ENCODE measurements at regions not wholly inside any gene's neighbourhood (a gene's known extent, or its start where the extent isn't known, plus 50 kb on each side); places are given as distances from the start of the nearest gene placed in this dataset.

- in situ Hi-C loops (cut with MboI; ENCODE audit: low pct_unique_long_range_greater_than_20kb, low sequenced_read_pairs, unreplicated experiment), result loop anchor here (25.0 kb wide), 1 partner anchor 940 kb away; no protein-coding TSS in a partner anchor
- no peak for TF ChIP-seq CTCF (IDR thresholded peaks at IDR 0.05; ENCODE audit: extremely low read depth, insufficient read depth, missing control alignments)
- DNase-seq (ENCODE audit: low spot score), result no peak
Measured at GRCh38 chr18:5052491-5052890, 144.6 kb downstream of the AKAIN1 start.

GRCh38 chr18:5051207-5051606 is 145.8 kb downstream of the AKAIN1 start:
- TF ChIP-seq CTCF (IDR thresholded peaks at IDR 0.05; ENCODE audit: extremely low read depth, insufficient read depth, missing control alignments), result no peak
- in situ Hi-C loops (cut with MboI; ENCODE audit: low pct_unique_long_range_greater_than_20kb, low sequenced_read_pairs, unreplicated experiment), result loop anchor here (25.0 kb wide), 1 partner anchor 939 kb away; no protein-coding TSS in a partner anchor
- no peak for DNase-seq (ENCODE audit: low spot score)

- in situ Hi-C loops (cut with MboI; ENCODE audit: low pct_unique_long_range_greater_than_20kb, low sequenced_read_pairs, unreplicated experiment), result no loop called here
- DNase-seq (ENCODE audit: low spot score), result no peak
- TF ChIP-seq CTCF (IDR thresholded peaks at IDR 0.05; ENCODE audit: extremely low read depth, insufficient read depth, missing control alignments), result no peak
Measured at GRCh38 chr18:5049124-5049523, 147.9 kb downstream of the AKAIN1 start.

DNA sequence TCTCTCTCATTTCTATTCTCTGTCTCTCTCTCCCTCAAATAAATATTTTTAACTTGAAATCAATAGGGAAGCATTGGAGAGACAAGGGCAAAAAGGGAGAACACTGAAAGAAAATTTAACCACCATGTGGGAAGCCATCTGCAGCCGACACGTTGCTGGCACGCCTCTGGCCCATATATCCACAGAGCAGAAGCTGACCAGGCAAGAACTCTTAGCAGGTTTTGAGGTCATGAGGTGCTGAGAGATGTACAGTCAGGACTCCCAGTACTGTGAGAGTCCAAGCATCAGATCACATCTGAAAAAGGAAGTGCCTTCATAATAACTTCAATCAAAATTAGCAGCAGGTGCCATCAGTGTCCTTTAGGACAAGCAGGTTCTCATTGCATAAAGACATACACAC is 156.6 kb downstream of the AKAIN1 start:
- no peak for DNase-seq (ENCODE audit: low spot score)
- in situ Hi-C loops (cut with MboI; ENCODE audit: low pct_unique_long_range_greater_than_20kb, low sequenced_read_pairs, unreplicated experiment), result no loop called here
- no peak for TF ChIP-seq CTCF (IDR thresholded peaks at IDR 0.05; ENCODE audit: extremely low read depth, insufficient read depth, missing control alignments)

- no peak for DNase-seq (ENCODE audit: low spot score)
- in situ Hi-C loops (cut with MboI; ENCODE audit: low pct_unique_long_range_greater_than_20kb, low sequenced_read_pairs, unreplicated experiment), result no loop called here
- TF ChIP-seq CTCF (IDR thresholded peaks at IDR 0.05; ENCODE audit: extremely low read depth, insufficient read depth, missing control alignments), result no peak
Measured at GRCh38 chr18:5036523-5036922, 160.5 kb downstream of the AKAIN1 start.

- DNase-seq (ENCODE audit: low spot score), result no peak
- in situ Hi-C loops (cut with MboI; ENCODE audit: low pct_unique_long_range_greater_than_20kb, low sequenced_read_pairs, unreplicated experiment), result no loop called here
- TF ChIP-seq CTCF (IDR thresholded peaks at IDR 0.05; ENCODE audit: extremely low read depth, insufficient read depth, missing control alignments), result no peak
Measured at GRCh38 chr18:5031216-5031615, 165.8 kb downstream of the AKAIN1 start.

GRCh38 chr18:5030636-5031035 is 166.4 kb downstream of the AKAIN1 start:
- in situ Hi-C loops (cut with MboI; ENCODE audit: low pct_unique_long_range_greater_than_20kb, low sequenced_read_pairs, unreplicated experiment), result no loop called here
- DNase-seq (ENCODE audit: low spot score), result no peak
- no peak for TF ChIP-seq CTCF (IDR thresholded peaks at IDR 0.05; ENCODE audit: extremely low read depth, insufficient read depth, missing control alignments)
